IMR-90 (cell line): ENCODE measurements at regions not wholly inside any gene's neighbourhood (a gene's known extent, or its start where the extent isn't known, plus 50 kb on each side); places are given as distances from the start of the nearest gene placed in this dataset.

ENCODE experiments used
- ATAC-seq: fragments of 200-7000 bp; cut with Tn5 transposase; 2 replicates; pipeline ENCODE4 v1.9.1; 2020; ENCODE audit warnings: low read depth, mild to moderate bottlenecking, moderate library complexity
- BruUV-seq: library from RNA; stranded (reverse); fragments of 400-500 nt; replicated peaks from 2 replicates; lab custom pipeline; 2021; lab: Mats Ljungman, UMichigan
- CTCF ChIA-PET: fragments of 300-600 bp; formaldehyde crosslinking; extraction: SDS; loops from one replicate; lab custom pipeline; 2021; ENCODE audit warnings: antibody characterized with exemption; lab: Yijun Ruan, JAX
- POLR2A ChIA-PET: fragments of 300-600 bp; sonication (Branson Sonifier 250); formaldehyde crosslinking; loops from one replicate; lab custom pipeline; 2022; ENCODE audit warnings: antibody characterized with exemption; ENCODE audit not compliant: unreplicated experiment; lab: Charles Lee
- DNase-seq: peaks from one replicate; pipeline ENCODE4 v3.0.0; 2013
- H2AFZ ChIP-seq: replicated peaks from 2 replicates; pipeline ENCODE3; 2013; ENCODE audit warnings: low read length, mild to moderate bottlenecking; ENCODE audit not compliant: poor library complexity
- H2AK5ac ChIP-seq: 2 replicates; pipeline ENCODE4 v1.6.1; 2013; ENCODE audit warnings: low read depth, low read length, inconsistent platforms
- H2AK9ac ChIP-seq: replicated peaks from 2 replicates; pipeline ENCODE3; 2013; ENCODE audit warnings: mild to moderate bottlenecking, low read depth, low read length, moderate library complexity; ENCODE audit not compliant: poor library complexity
- H2BK120ac ChIP-seq: 2 replicates; pipeline ENCODE4 v1.6.1; 2013; ENCODE audit warnings: low read depth, low read length, inconsistent platforms
- H2BK15ac ChIP-seq: 3 replicates; pipeline ENCODE4 v1.6.1; 2013; ENCODE audit warnings: low read depth, low read length, inconsistent platforms
- H2BK20ac ChIP-seq: 2 replicates; pipeline ENCODE4 v1.6.1; 2013; ENCODE audit warnings: low read depth, mild to moderate bottlenecking, inconsistent platforms, low read length, moderate library complexity
- H2BK5ac ChIP-seq: 2 replicates; pipeline ENCODE4 v1.6.1; 2013; ENCODE audit warnings: mild to moderate bottlenecking, low read depth, low read length, inconsistent platforms; ENCODE audit not compliant: poor library complexity, severe bottlenecking
- H3K14ac ChIP-seq: replicated peaks from 2 replicates; pipeline ENCODE4 v1.6.1; 2013; ENCODE audit warnings: low read depth, low read length, inconsistent platforms
- H3K18ac ChIP-seq: 2 replicates; pipeline ENCODE4 v1.6.1; 2013; ENCODE audit warnings: low read depth, low read length, control low read depth
- H3K23ac ChIP-seq: 2 replicates; pipeline ENCODE4 v1.6.1; 2013; ENCODE audit warnings: low read depth, low read length, inconsistent platforms
- H3K27ac ChIP-seq: 2 replicates; pipeline ENCODE4 v1.5.1; 2013; ENCODE audit warnings: mild to moderate bottlenecking, control low read depth, low read length; ENCODE audit not compliant: insufficient read depth
- H3K27me3 ChIP-seq: 2 replicates; pipeline ENCODE4 v1.6.1; 2013; ENCODE audit warnings: low read length; ENCODE audit not compliant: control insufficient read depth, insufficient read depth
- H3K36me3 ChIP-seq: 2 replicates; pipeline ENCODE4 v1.6.1; 2013; ENCODE audit warnings: low read length, mixed read lengths; ENCODE audit not compliant: control insufficient read depth, insufficient read depth
- H3K4ac ChIP-seq: 2 replicates; pipeline ENCODE4 v1.6.1; 2013; ENCODE audit warnings: low read depth, low read length, inconsistent platforms
- H3K4me1 ChIP-seq: 2 replicates; pipeline ENCODE4 v1.6.1; 2013; ENCODE audit warnings: low read length, mixed read lengths; ENCODE audit not compliant: control insufficient read depth, insufficient read depth
- H3K4me2 ChIP-seq: 2 replicates; pipeline ENCODE4 v1.6.1; 2013; ENCODE audit warnings: low read depth, mild to moderate bottlenecking, control low read depth, low read length, moderate library complexity
- H3K4me3 ChIP-seq: 2 replicates; pipeline ENCODE4 v1.5.1; 2013; ENCODE audit warnings: low read depth, mild to moderate bottlenecking, control low read depth, low read length, moderate library complexity; ENCODE audit not compliant: insufficient read depth
- H3K56ac ChIP-seq: 2 replicates; pipeline ENCODE4 v1.6.1; 2013; ENCODE audit warnings: low read length, inconsistent platforms; ENCODE audit not compliant: insufficient read depth; ENCODE audit errors: extremely low read depth
- H3K79me1 ChIP-seq, 2 experiments: 2 replicates each; pipeline ENCODE4 v1.6.1; 2013; ENCODE audit warnings: low read length in 2 of 2, inconsistent platforms in 1 of 2, low read depth in 1 of 2
- H3K9ac ChIP-seq: 2 replicates; pipeline ENCODE4 v1.6.1; 2013; ENCODE audit warnings: low read depth, low read length, control low read depth
- H3K9me1 ChIP-seq: 2 replicates; pipeline ENCODE4 v1.6.1; 2013; ENCODE audit warnings: low read length, inconsistent platforms; ENCODE audit not compliant: insufficient read depth
- H3K9me3 ChIP-seq: 2 replicates; pipeline ENCODE4 v1.6.1; 2013; ENCODE audit warnings: low read length; ENCODE audit not compliant: control insufficient read depth, insufficient read depth
- H4K20me1 ChIP-seq: 2 replicates; pipeline ENCODE4 v1.6.1; 2013; ENCODE audit warnings: low read length, inconsistent platforms; ENCODE audit not compliant: insufficient read depth
- H4K5ac ChIP-seq: 2 replicates; pipeline ENCODE4 v1.6.1; 2013; ENCODE audit warnings: mild to moderate bottlenecking, low read depth, low read length, control low read depth
- H4K8ac ChIP-seq, 2 experiments: 2 replicates each; pipeline ENCODE4 v1.6.1; 2013; ENCODE audit warnings: low read depth in 2 of 2, low read length in 2 of 2, control low read depth in 1 of 2, inconsistent platforms in 1 of 2
- H4K91ac ChIP-seq: 2 replicates; pipeline ENCODE4 v1.6.1; 2013; ENCODE audit warnings: low read depth, low read length, inconsistent platforms; ENCODE audit not compliant: insufficient read depth
- MAZ ChIP-seq: IDR thresholded peaks from 2 replicates; pipeline ENCODE4 v1.6.1; 2012; ENCODE audit warnings: low read depth, mild to moderate bottlenecking, low read length, improper control_type of control experiment, moderate library complexity, borderline replicate concordance
- dilution Hi-C: fragments of 300-500 bp; cut with HindIII; formaldehyde crosslinking; loops from one replicate; pipeline ENCODE4 v1.14.3; 2018; ENCODE audit warnings: low sequenced_read_pairs; ENCODE audit not compliant: unreplicated experiment
- in situ Hi-C: fragments of 300-500 bp; cut with MboI; formaldehyde crosslinking; loops from 3 replicates; pipeline ENCODE4 v1.14.3; 2019; ENCODE audit warnings: low sequenced_read_pairs, inconsistent platforms, mixed read lengths
- intact Hi-C: fragments of 100-400 bp; cut with micrococcal nuclease; formaldehyde crosslinking; loops from 2 replicates; pipeline ENCODE4 v1.10.0; 2022

- dilution Hi-C loops (no loop called here), in situ Hi-C loops (loop anchor here (25.0 kb wide), 1 partner anchor 262 kb away; no protein-coding TSS in a partner anchor), intact Hi-C loops (no loop called here)
- H2AFZ ChIP-seq: no peak overlapping the region
- H2BK120ac ChIP-seq: no peak overlapping the region
- H3K27me3 ChIP-seq: no peaks in the 10 kb centered on the region
- CTCF ChIA-PET: no interaction called here
- H3K4me3 ChIP-seq: no peak overlapping the region
- ATAC-seq (no peak), DNase-seq (no peak)
- no peak for TF ChIP-seq MAZ
- no peak overlapping the region for H3K4me2 ChIP-seq
- H3K23ac ChIP-seq: no peak overlapping the region
- H2AK9ac ChIP-seq: no peak overlapping the region
- no peak overlapping the region for H3K9ac ChIP-seq
- no peak overlapping the region for H4K8ac ChIP-seq
- no peak overlapping the region for H4K91ac ChIP-seq
- H4K20me1 ChIP-seq: no peaks in the 10 kb centered on the region
- no peak overlapping the region for H3K4ac ChIP-seq
- POLR2A ChIA-PET: no interaction called here
- H3K9me3 ChIP-seq: no peaks in the 10 kb centered on the region
- no peak overlapping the region for H2BK5ac ChIP-seq
- no peak overlapping the region for H3K14ac ChIP-seq
- no TSS peak for BruUV-seq
- H3K36me3 ChIP-seq: no peaks in the 10 kb centered on the region
- no peaks in the 10 kb centered on the region for H3K4me1 ChIP-seq
- H3K9me1 ChIP-seq: no peaks in the 10 kb centered on the region
- no peak overlapping the region for H2AK5ac ChIP-seq
- no peak overlapping the region for H3K18ac ChIP-seq
- no peak overlapping the region for H3K27ac ChIP-seq
- no peak overlapping the region for H2BK20ac ChIP-seq
- H2BK15ac ChIP-seq: no peak overlapping the region
- no peaks in the 10 kb centered on the region for H3K79me1 ChIP-seq
- H4K5ac ChIP-seq: no peak overlapping the region
- H3K56ac ChIP-seq: no peak overlapping the region
Measured at GRCh38 chrX:120774606-120775005, 101.1 kb downstream of the CT47B1 start.
